HepG2 (cell line): ENCODE measurements at regions not wholly inside any gene's neighbourhood (a gene's known extent, or its start where the extent isn't known, plus 50 kb on each side); places are given as distances from the start of the nearest gene placed in this dataset.

Experiments
- EZH2 ChIP-seq: conservative IDR thresholded peaks from 2 replicates; pipeline ENCODE4 v1.6.1; 2012; ENCODE audit warnings: mild to moderate bottlenecking, low read depth, low read length, moderate library complexity
- MNT ChIP-seq: fragments of 450-650 bp; IDR thresholded peaks from 2 replicates; pipeline ENCODE4 v1.6.1; 2016
- NR2F6 ChIP-seq, 2 experiments: IDR thresholded peaks; 2 replicates each; pipeline ENCODE4 v1.6.1; 2016; ENCODE audit warnings: antibody characterized with exemption in 1 of 2, mild to moderate bottlenecking in 1 of 2
- RFX5 ChIP-seq: IDR thresholded peaks from 2 replicates; pipeline ENCODE4 v1.6.1; 2011; ENCODE audit warnings: low read depth, low read length, improper control_type of control experiment
- SMAD1 ChIP-seq: sonication (generic); formaldehyde crosslinking; IDR thresholded peaks from 2 replicates; pipeline ENCODE4 v1.4.0; 2020; ENCODE audit warnings: missing genetic modification reagents, low read depth, mild to moderate bottlenecking, borderline replicate concordance
- ZNF546 ChIP-seq: sonication (generic); formaldehyde crosslinking; conservative IDR thresholded peaks from 2 replicates; pipeline ENCODE4 v1.8.1; 2023; ENCODE audit warnings: mild to moderate bottlenecking, missing genetic modification reagents
- TF ChIP-seq, protein P1 (sequence below): sonication (generic); formaldehyde crosslinking; IDR thresholded peaks from 2 replicates; pipeline ENCODE4 v1.4.0; 2020; ENCODE audit warnings: missing genetic modification reagents, borderline replicate concordance
- TF ChIP-seq, protein P2 (sequence below): sonication (generic); IDR thresholded peaks from 2 replicates; pipeline ENCODE4 v1.6.1; 2016; ENCODE audit warnings: low read depth, borderline replicate concordance

GRCh38 chr7:46554688-46555422 lies 633.8 kb upstream of the IGFBP3 start:
- TF ChIP-seq ZNF546 (CRISPR knock-in tag) (no peak), RFX5 (no peak), SMAD1 (CRISPR knock-in tag) (no peak), EZH2 (no peak), MNT (no peak), NR2F6 (IDR thresholded peaks at IDR 0.05) (no peak), NR2F6 (CRISPR knock-in tag; IDR thresholded peaks at IDR 0.05) (no peak)
- TF ChIP-seq, protein P1, sequence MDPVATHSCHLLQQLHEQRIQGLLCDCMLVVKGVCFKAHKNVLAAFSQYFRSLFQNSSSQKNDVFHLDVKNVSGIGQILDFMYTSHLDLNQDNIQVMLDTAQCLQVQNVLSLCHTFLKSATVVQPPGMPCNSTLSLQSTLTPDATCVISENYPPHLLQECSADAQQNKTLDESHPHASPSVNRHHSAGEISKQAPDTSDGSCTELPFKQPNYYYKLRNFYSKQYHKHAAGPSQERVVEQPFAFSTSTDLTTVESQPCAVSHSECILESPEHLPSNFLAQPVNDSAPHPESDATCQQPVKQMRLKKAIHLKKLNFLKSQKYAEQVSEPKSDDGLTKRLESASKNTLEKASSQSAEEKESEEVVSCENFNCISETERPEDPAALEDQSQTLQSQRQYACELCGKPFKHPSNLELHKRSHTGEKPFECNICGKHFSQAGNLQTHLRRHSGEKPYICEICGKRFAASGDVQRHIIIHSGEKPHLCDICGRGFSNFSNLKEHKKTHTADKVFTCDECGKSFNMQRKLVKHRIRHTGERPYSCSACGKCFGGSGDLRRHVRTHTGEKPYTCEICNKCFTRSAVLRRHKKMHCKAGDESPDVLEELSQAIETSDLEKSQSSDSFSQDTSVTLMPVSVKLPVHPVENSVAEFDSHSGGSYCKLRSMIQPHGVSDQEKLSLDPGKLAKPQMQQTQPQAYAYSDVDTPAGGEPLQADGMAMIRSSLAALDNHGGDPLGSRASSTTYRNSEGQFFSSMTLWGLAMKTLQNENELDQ (CRISPR knock-in tag): no peak
- TF ChIP-seq, protein P2, sequence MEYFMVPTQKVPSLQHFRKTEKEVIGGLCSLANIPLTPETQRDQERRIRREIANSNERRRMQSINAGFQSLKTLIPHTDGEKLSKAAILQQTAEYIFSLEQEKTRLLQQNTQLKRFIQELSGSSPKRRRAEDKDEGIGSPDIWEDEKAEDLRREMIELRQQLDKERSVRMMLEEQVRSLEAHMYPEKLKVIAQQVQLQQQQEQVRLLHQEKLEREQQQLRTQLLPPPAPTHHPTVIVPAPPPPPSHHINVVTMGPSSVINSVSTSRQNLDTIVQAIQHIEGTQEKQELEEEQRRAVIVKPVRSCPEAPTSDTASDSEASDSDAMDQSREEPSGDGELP: no peak
